ENCODE measurements at regions not wholly inside any gene's neighbourhood (a gene's known extent, or its start where the extent isn't known, plus 50 kb on each side); places are given as distances from the start of the nearest gene placed in this dataset.

DNA sequence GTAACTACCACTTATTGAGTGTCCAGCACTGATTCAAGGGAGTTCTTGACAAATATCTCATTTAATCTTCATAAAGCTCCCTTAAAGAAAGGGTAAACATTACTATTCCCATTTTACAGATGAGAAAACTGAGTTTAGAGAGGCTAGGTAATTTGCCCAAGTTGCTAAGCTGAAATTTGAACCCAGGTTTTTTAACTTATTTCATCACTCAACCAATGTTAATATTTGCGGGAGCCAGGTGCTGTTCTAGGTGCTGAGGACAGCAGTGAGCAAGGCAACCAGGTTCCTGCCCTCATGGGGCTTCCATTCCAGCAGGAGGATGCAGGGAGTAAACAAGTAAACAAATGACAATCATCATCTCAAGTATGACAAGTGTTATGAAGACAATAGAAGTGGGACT, 104.0 kb upstream of the LHX1 start:
- DNase-seq (ENCODE audit: low read depth in 1 of 2, low spot score in 1 of 2) = no peak
- no peaks in the 10 kb centered on the region for H3K4me1 ChIP-seq (ENCODE audit: low read depth)
- TF ChIP-seq CTCF (IDR thresholded peaks at IDR 0.05; ENCODE audit: low read depth, low read length) = no peak
- H3K4me3 ChIP-seq = no peak overlapping the region
- H3K27ac ChIP-seq = no peak overlapping the region
- no peaks in the 10 kb centered on the region for H3K9me3 ChIP-seq (ENCODE audit: low read depth)
- H3K27me3 ChIP-seq = no peaks in the 10 kb centered on the region
- no peaks in the 10 kb centered on the region for H3K36me3 ChIP-seq

DNA sequence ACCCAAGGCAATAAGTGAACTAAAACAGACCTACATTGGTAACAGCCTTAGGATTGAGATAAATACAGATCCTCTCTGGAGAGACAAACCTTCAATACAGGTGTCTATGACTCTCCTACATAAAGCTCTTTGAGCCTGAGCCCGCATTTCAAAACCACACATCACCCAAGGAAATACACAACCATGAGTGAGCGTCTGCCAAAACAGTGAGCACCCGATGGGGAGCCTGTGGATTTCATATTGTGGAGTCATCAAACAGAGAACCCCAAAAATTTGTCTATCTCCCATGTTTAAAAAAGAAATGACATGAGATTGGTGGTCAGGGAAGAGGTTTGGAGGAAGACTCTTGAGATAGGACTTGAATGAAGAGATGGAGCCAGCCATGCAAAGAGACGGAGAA, 102.2 kb upstream of the LHX1 start:
- TF ChIP-seq CTCF (IDR thresholded peaks at IDR 0.05; ENCODE audit: low read depth, low read length) = no peak
- no peaks in the 10 kb centered on the region for H3K9me3 ChIP-seq (ENCODE audit: low read depth)
- no peaks in the 10 kb centered on the region for H3K36me3 ChIP-seq
- no peak overlapping the region for H3K4me3 ChIP-seq
- no peaks in the 10 kb centered on the region for H3K27me3 ChIP-seq
- H3K4me1 ChIP-seq (ENCODE audit: low read depth) = no peaks in the 10 kb centered on the region
- H3K27ac ChIP-seq = no peak overlapping the region
- no peak for DNase-seq (ENCODE audit: low read depth in 1 of 2, low spot score in 1 of 2)

- TF ChIP-seq CTCF (IDR thresholded peaks at IDR 0.05; ENCODE audit: low read depth, low read length) = no peak
- Histone ChIP-seq H3K27ac (no peak overlapping the region), H3K4me3 (no peak overlapping the region), H3K4me1 (ENCODE audit: low read depth) (no peaks in the 10 kb centered on the region), H3K36me3 (no peaks in the 10 kb centered on the region), H3K27me3 (no peaks in the 10 kb centered on the region), H3K9me3 (ENCODE audit: low read depth) (no peaks in the 10 kb centered on the region)
- no peak for DNase-seq (ENCODE audit: low read depth in 1 of 2, low spot score in 1 of 2)
Observed at GRCh38 chr17:36837195-36837938, 99.9 kb upstream of the LHX1 start.

- TF ChIP-seq CTCF (IDR thresholded peaks at IDR 0.05; ENCODE audit: low read depth, low read length) = no peak
- H3K4me3 ChIP-seq = no peak overlapping the region
- no peaks in the 10 kb centered on the region for H3K9me3 ChIP-seq (ENCODE audit: low read depth)
- no peaks in the 10 kb centered on the region for H3K27me3 ChIP-seq
- no peaks in the 10 kb centered on the region for H3K4me1 ChIP-seq (ENCODE audit: low read depth)
- no peaks in the 10 kb centered on the region for H3K36me3 ChIP-seq
- H3K27ac ChIP-seq = no peak overlapping the region
- no peak for DNase-seq (ENCODE audit: low read depth in 1 of 2, low spot score in 1 of 2)
Observed at GRCh38 chr17:36837939-36838272, 99.4 kb upstream of the LHX1 start.

DNA sequence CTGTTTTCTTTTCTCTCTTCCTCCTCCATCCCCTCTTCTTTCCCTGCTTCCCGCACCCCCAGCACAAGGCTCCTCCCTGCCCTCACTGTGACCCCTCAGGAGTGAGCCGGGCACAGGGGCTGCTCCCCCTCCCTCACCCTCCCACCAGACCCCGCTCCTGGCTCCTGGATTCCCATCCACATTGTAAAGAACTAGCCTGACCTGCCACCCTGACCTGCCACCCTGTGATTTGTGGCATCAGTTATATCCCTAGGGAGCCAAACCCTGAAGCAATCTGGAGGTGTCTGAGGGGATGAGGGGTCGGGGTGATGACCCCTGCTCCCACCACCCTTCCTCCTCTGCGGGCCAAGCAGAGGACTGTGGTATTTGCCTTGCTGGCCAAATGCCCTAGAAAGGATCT, 98.0 kb upstream of the LHX1 start:
- Histone ChIP-seq H3K36me3 (no peaks in the 10 kb centered on the region), H3K4me3 (no peak overlapping the region), H3K9me3 (ENCODE audit: low read depth) (no peaks in the 10 kb centered on the region), H3K4me1 (ENCODE audit: low read depth) (no peaks in the 10 kb centered on the region), H3K27me3 (no peaks in the 10 kb centered on the region), H3K27ac (no peak overlapping the region)
- no peak for TF ChIP-seq CTCF (IDR thresholded peaks at IDR 0.05; ENCODE audit: low read depth, low read length)
- no peak for DNase-seq (ENCODE audit: low read depth in 1 of 2, low spot score in 1 of 2)

All from cardiac muscle cell (in vitro differentiated cells and primary cell).